ENCODE measurements at regions not wholly inside any gene's neighbourhood (a gene's known extent, or its start where the extent isn't known, plus 50 kb on each side); places are given as distances from the start of the nearest gene placed in this dataset.

DNA sequence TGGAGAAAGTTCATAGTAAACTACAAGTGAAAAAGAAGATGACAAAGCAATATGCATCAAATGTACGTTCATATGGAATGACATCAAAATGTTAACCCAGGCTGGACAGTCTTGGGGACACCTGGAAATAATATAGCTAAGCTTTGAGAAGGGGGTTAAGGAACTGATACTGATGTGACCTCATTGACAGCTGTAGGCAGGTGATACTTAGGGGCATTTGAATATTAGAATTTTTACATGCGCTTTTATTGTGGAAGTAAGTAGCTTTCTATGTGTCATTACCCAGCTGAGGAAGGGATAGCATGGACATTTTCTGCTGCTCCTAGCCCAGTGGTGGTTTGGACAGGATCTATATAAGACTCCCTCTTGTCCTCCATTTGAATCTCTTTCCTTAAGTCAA lies 299.7 kb downstream of the CWC27 start:
- in situ Hi-C loops (cut with HindIII; ENCODE audit: low sequenced_read_pairs), result loop anchor here (5.0 kb wide), 1 partner anchor 34 kb away; no protein-coding TSS in a partner anchor

DNA sequence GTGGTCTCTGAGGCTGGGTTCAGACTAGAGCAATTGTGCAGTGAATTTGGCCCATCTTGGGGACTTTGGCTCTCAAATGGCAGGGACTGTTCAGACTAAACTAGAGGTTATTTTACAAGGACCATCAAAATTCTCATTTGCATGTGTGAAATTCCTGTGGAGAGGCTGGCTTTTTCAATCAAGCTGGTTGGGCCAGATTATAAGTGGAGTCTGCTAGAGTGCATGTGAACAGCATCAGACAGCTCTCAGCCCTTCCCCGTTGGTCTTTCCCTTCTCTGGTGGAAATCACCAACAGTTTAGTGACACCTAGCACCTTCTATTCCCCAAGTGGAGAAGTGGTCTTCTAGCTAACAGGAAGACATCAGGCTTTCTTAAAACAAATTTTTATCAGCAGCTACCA lies 301.3 kb downstream of the CWC27 start:
- in situ Hi-C loops (cut with HindIII; ENCODE audit: low sequenced_read_pairs), result no loop called here

DNA sequence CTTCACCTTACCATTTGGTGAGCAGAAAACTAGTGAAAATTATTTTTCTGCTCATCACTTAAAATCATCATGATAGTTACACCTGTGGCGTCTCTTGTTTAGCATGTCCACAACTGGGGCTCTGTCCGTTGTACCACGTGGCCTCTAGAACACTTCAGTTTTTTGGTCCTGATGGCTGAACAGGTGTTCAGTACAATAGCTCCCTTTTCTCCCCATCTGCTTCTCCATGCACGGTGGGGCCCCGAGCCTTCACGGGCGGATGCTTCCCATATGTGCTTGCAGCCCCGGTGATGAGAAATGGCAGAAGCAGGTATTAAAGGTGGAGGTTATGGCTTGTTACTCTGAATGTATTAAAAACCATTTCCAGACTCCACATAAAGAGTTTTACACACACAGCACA lies 304.1 kb downstream of the CWC27 start:
- in situ Hi-C loops (cut with HindIII; ENCODE audit: low sequenced_read_pairs), result no loop called here

DNA sequence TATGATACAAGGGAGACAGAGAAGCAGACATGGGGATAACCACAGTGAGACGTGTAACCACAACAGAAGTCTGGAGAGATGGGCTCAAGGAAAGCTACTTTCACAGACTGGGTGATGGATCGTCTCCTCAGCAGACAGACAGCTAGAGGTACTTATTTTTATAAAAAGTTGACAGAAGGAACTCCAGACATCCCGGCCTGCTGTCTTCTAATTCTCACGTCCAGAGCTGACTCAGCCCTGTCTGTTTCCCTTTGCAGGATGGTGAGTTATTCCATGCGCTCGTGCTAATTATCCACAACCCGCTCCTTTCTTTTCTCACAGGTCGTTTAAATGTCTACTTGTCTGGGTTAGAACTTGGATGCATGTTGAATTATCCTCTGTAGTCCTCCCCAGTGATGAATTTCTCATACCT lies 304.5 kb downstream of the CWC27 start:
- in situ Hi-C loops (cut with HindIII; ENCODE audit: low sequenced_read_pairs), result no loop called here

DNA sequence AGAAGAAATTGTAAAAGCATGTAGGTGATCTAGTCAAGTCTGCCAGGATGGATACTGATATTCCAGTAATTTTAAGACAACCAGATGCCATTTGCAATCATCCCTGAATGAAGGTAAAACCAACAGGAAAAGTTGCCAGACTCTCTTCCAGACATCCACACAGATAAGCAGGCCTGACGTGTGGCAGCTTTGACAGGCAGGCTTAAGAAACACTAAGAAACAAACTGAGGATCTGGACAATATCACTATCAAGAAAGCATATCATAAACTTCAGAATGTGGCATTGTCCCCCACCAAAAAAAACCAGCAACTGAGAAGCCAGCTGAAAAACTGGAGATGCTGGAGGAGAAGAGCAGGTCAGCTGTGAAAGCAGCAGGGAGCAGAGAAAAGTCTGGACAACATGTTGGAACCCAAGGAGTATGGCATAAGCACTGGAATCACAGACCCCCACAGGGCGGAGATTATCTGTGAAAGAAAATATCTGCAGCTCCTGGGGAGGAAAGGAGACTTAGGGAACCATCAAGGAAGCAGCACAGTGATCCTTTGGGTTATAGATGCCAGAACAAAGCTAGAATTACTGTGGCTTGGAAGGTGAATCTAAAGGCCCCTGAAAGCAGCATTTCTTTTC lies 307.0 kb downstream of the CWC27 start:
- in situ Hi-C loops (cut with HindIII; ENCODE audit: low sequenced_read_pairs), result no loop called here

DNA sequence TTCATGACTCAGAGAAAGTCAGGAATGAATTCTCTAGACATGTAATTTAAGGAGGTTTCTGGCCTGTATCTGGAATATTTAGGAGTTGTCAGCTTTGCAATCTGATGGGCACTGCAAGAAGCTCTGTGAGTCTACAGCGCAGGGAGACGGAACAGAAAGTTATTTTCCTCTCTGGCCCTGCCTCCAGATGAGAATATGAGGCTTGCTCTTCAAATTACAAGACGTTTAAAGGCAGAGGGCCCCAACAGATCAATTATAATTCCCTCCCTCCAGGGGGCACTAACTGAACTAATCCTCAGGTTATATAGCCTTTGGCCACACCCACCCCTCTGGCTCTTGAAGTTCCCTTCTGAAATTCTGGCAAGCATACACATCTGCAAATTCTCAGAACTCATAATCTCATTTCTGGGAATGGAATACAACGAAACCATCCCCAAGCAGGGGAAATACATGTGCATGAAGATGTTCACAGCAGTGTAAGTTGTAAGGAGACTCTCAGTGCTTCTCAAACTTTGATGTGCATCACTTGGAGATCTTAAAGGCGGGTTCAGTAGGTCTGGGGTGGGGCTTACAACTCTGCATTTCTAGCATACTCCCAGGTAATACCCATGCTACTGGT lies 307.6 kb downstream of the CWC27 start:
- in situ Hi-C loops (cut with HindIII; ENCODE audit: low sequenced_read_pairs), result no loop called here

DNA sequence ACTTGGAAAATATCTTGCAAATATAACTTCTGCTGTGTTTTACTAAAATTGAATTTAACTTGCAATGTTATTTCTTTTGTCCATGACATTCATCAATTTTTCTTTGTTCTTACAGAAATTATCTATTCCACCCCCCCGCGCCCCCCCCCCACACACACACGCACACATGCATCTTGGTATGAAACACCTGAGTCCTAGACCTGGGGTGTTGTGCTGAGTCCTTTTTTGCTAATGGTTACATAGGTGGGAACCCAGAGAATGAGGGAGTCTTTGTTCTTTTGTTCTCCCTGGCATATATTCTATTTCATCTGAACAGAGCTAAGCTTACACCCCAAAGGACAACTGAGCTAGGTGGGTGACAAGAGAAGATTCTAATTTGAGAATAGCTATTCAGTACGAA lies 308.9 kb downstream of the CWC27 start:
- in situ Hi-C loops (cut with HindIII; ENCODE audit: low sequenced_read_pairs), result no loop called here

DNA sequence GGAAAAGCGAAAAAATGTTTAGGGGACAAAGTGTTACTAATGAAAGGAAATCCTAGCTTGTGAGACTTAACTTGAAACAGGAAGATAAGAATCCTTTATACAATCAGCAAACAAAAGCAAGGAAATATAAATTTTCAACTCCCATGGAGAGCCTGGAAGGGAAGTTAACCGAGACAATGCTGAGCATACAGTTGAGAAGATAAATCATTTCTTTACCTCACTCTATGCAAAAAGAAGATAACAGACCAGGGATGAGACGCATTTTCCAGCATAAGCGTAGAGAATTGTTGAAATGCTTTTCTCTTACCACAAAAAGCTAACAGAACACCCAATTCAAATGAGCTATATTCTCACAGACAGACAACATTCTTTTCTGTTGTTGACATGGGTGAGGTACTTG lies 309.6 kb downstream of the CWC27 start:
- in situ Hi-C loops (cut with HindIII; ENCODE audit: low sequenced_read_pairs), result no loop called here

DNA sequence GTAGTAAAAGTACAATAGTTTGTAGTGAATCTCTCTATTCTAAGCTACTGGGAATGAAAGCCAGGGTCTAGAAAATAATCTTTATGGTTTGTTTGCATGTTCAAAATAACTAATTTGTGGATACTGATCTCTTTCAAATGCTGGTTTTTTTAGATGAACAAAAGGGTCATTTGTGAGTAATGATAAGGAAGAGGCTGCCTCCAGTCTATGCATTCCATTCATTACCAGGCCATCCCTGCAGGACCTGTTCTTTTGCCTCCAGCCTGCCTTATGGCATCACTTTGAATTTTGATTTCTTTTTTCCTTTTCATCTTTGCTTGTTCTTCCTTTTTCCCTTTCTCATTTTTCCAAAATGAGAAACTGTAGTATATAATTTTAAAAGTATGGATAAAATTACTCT lies 312.3 kb downstream of the CWC27 start:
- in situ Hi-C loops (cut with HindIII; ENCODE audit: low sequenced_read_pairs), result no loop called here

DNA sequence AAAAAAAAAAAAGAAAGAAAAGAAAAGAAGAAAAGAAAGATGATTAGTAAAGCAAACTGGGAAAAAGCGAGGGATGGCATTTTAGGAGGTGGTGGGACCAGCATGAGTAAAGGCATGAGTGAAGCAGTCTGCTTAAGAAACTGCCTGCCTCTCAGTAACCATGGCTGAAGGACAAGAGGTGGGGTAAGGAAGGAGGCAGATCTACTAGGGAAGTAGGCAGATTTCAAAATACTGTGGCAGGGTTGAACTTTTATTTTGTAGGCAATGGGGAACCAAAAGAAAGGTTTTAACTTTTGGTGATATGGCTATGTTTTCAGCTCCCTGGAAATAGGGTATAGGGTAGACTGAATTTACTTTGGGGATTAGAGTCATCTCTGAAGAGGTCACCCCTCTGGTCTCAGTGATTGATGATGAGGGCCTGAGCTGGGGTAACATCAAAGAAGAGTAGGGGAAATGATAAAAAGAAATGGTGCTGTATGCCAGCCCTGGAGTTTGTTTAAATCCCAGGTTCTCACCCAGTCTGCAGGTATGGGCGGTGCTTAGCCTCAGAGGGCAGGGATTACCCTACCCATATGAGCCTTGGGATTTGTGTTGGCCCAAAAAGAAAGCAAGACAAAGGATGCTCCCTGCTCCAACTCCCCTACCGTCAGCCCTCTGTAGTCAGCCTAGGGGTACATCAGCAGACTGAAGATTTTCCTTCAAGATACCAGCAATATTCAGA lies 316.2 kb downstream of the CWC27 start:
- in situ Hi-C loops (cut with HindIII; ENCODE audit: low sequenced_read_pairs), result no loop called here

DNA sequence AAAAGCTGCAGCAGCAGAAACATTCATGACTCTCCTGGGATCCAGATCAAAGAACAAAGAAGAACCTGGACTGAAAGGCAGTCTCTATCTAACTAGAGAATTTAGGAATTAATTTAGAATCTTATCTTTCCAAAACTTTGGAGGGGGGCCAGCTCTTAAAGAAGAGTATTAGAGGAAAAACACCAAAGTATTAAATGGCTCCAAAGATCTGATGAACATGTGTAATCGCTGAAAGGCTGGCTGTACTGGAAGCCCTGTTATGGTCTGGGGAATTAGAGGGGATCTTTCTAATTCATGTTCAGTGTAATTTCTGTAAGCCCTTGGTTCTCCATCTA lies 316.8 kb downstream of the CWC27 start:
- in situ Hi-C loops (cut with HindIII; ENCODE audit: low sequenced_read_pairs), result no loop called here

DNA sequence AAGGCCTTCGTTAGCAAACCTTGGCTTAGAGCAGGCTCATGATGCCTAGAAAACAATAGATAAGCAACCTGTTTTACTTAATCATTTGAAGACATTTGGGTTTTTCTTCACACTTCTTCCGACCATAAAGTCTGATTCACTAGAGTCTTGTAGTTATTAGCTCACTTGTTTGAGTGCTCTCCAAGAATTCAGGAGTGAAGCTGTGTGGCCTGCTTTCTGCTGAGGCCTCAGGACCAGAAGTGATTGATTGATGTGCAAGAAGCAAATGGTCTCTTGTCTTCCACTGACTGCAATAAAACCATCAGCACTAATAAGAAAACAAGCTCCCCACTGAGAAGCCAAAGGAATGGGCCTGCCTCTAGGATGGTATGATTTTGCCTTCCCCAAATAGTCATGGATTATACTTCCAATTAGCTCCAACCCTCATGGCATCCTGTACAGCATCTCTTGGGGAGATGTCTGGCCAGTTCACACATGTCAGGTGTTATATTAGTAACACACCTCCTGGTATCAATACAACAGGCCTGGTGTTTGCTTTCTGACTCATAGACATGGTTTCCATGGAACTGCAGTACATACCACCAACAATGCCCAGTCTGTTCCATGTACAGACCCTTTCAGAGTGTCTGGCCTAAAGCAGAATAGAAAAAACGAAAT lies 317.6 kb downstream of the CWC27 start:
- in situ Hi-C loops (cut with HindIII; ENCODE audit: low sequenced_read_pairs), result no loop called here

DNA sequence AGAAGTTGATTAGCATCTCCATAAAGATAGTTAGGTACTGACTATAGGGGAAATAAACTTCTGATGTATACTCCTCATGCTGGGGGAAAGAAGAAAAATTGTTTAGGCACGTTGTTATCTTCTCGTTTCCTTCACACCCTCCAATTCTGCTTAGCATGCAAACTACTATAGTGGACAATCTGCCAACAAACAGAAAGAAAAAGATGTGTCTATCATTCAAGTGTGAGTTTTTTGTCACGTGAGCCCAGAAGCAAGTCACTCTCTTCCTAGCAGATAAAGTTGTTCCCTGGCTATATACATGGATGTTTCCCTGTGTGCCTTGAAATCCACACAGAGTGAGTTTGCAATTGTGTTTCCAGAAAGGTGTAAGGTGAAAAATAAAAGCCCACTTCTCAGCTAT lies 318.4 kb downstream of the CWC27 start:
- in situ Hi-C loops (cut with HindIII; ENCODE audit: low sequenced_read_pairs), result no loop called here

DNA sequence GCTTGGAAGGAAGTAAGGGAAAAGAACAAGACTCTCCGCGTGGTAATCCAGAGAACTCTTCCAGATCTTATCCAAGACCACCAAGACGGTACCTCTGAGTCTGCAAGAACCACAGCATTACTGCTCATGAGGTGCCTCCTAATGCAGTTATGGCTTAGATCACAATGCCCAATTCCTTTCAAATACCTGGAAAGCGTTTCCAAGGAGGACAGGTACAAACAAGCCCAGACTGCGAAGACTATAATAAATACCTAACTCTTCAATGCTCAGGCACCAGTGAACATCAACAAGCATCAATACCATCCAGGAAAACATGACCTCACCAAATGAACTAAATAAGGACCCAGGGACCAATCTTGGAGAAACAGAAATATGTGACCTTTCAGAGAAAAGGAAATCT lies 325.5 kb downstream of the CWC27 start:
- in situ Hi-C loops (cut with HindIII; ENCODE audit: low sequenced_read_pairs), result no loop called here

DNA sequence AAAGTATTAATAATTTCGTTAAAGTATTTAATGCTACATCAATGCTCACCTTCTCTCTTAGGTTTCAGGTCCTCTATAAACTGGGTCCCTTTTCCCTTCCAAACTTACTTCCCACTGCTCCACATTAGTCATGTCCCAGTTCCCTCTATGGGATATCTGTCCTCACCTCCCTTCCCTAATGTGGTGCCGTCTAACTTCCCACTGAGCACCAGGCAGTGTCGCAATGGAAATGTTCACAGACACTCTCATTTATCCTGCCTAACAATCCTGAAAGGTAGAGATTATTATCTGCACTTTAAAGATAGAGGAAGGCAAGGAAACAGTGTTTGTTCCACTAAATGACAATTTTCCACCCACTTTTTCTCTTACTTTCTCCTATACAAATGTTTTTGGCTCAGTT lies 329.7 kb downstream of the CWC27 start:
- in situ Hi-C loops (cut with HindIII; ENCODE audit: low sequenced_read_pairs), result no loop called here

Measured in endothelial cell of hepatic sinusoid (primary cell).